ENCODE measurements at regions not wholly inside any gene's neighbourhood (a gene's known extent, or its start where the extent isn't known, plus 50 kb on each side); places are given as distances from the start of the nearest gene placed in this dataset.

- intact Hi-C loops (cut with DNase I): no loop called here
- TF ChIP-seq, protein P1, sequence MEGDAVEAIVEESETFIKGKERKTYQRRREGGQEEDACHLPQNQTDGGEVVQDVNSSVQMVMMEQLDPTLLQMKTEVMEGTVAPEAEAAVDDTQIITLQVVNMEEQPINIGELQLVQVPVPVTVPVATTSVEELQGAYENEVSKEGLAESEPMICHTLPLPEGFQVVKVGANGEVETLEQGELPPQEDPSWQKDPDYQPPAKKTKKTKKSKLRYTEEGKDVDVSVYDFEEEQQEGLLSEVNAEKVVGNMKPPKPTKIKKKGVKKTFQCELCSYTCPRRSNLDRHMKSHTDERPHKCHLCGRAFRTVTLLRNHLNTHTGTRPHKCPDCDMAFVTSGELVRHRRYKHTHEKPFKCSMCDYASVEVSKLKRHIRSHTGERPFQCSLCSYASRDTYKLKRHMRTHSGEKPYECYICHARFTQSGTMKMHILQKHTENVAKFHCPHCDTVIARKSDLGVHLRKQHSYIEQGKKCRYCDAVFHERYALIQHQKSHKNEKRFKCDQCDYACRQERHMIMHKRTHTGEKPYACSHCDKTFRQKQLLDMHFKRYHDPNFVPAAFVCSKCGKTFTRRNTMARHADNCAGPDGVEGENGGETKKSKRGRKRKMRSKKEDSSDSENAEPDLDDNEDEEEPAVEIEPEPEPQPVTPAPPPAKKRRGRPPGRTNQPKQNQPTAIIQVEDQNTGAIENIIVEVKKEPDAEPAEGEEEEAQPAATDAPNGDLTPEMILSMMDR (IDR thresholded peaks at IDR 0.05): no peak
- Histone ChIP-seq H3K27ac (no peak overlapping the region), H3K9me3 (no peaks in the 10 kb centered on the region), H3K4me3 (no peak overlapping the region), H3K36me3 (no peaks in the 10 kb centered on the region), H3K4me1 (no peaks in the 10 kb centered on the region), H3K27me3 (no peaks in the 10 kb centered on the region)
- no peak for DNase-seq (ENCODE audit: low spot score in 2 of 2)
Measured at GRCh38 chr20:12824328-12825225, 184.2 kb upstream of the SPTLC3 start.

DNA sequence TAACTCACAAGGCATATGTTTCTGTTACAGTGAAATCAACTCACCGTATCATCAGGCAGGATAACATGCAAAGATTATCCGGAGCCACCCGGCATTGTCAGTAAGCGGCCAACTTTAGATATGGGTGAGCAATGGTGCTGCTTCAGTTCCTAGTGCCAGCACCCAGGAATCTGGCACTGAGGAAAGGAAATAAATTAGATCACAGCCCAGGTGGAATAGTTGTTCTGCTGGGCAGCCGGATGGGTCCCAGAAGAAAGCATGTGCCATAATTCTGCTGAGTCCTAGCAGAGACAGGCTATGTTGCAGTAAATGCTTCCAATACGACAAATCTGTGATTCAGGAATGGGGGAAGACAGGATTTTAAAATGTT is 183.6 kb upstream of the SPTLC3 start:
- no peak for DNase-seq (ENCODE audit: low spot score in 2 of 2)
- Histone ChIP-seq H3K27me3 (no peaks in the 10 kb centered on the region), H3K4me1 (no peaks in the 10 kb centered on the region), H3K4me3 (no peak overlapping the region), H3K27ac (no peak overlapping the region), H3K9me3 (no peaks in the 10 kb centered on the region), H3K36me3 (no peaks in the 10 kb centered on the region)
- TF ChIP-seq, protein P1 (IDR thresholded peaks at IDR 0.05): no peak
- intact Hi-C loops (cut with DNase I): no loop called here

DNA sequence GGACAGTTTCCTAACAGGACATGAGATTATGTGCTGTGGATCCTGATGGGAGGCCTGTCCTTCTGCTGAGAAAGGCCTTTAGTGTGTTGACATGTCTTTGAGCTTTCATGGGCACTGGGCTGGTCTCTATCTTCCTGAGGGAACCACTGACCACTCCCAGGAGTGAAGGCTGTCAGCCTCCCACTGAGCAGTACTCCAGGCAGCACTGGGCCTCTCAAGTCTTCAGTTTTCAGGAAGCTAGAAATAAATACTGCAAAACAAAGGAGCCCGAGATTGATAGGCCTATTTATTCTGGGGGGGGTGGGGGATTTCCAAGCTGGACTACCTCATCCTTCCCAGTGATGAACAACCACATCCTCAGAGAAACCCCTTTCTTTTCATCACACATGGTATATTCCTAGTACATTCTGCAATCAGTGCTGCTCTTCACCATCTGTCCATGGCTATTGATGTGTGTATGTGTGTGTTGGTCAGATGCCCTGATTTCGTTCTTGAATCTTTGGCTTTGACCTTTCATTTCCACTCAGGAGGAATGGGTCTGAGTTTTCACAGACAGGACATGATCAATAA is 180.9 kb upstream of the SPTLC3 start:
- TF ChIP-seq, protein P1 (IDR thresholded peaks at IDR 0.05): no peak
- H3K27me3 ChIP-seq: no peaks in the 10 kb centered on the region
- H3K9me3 ChIP-seq: no peaks in the 10 kb centered on the region
- no peak overlapping the region for H3K27ac ChIP-seq
- no peak for DNase-seq (ENCODE audit: low spot score in 2 of 2)
- H3K4me1 ChIP-seq: no peaks in the 10 kb centered on the region
- no peak overlapping the region for H3K4me3 ChIP-seq
- no peaks in the 10 kb centered on the region for H3K36me3 ChIP-seq
- intact Hi-C loops (cut with DNase I): no loop called here

DNA sequence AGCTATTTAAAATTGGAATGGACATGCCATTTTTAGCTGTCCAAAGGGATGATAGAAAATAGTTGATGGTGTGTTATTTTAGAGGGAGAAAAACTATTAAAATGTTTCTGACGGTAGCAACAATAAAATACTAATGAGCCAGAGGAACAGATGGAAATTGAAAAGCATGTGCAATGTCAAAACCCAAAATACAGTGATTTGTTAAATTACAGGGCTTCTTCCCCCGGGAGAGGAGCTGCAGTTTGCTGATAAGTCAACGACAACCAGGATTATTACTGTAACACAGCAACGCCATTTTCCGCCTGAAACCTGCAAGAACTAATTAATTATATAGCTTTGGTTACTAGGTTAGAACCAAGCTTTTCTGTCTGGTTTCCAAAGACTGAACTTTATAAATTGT is 179.6 kb upstream of the SPTLC3 start:
- no peak for DNase-seq (ENCODE audit: low spot score in 2 of 2)
- TF ChIP-seq, protein P1 (IDR thresholded peaks at IDR 0.05): no peak
- no peaks in the 10 kb centered on the region for H3K4me1 ChIP-seq
- no peaks in the 10 kb centered on the region for H3K36me3 ChIP-seq
- intact Hi-C loops (cut with DNase I): no loop called here
- no peak overlapping the region for H3K4me3 ChIP-seq
- H3K27me3 ChIP-seq: no peaks in the 10 kb centered on the region
- H3K27ac ChIP-seq: no peak overlapping the region
- no peaks in the 10 kb centered on the region for H3K9me3 ChIP-seq

DNA sequence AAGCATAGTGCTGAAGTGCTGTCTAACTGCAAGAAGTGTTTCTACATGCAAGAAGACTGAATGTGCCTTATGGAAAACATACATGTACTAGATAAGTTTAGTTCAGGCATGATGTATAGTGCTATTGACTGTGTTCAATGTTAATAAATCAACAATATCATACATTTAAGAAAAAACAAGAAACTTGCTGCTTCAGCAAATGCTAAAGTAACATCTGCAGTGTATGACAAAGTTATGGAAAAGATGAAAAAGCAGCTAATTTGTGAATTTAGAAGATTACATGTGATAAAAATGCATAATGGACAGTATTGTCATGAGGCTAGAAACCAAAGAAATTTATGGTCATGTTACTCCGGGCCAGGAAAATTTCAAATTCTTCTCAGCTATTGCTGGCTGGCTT is 174.9 kb upstream of the SPTLC3 start:
- Histone ChIP-seq H3K4me3 (no peak overlapping the region), H3K4me1 (no peaks in the 10 kb centered on the region), H3K27ac (no peak overlapping the region), H3K36me3 (no peaks in the 10 kb centered on the region), H3K27me3 (no peaks in the 10 kb centered on the region), H3K9me3 (no peaks in the 10 kb centered on the region)
- DNase-seq (ENCODE audit: low spot score in 2 of 2): no peak
- intact Hi-C loops (cut with DNase I): no loop called here
- TF ChIP-seq, protein P1 (IDR thresholded peaks at IDR 0.05): no peak
